SJSA1 (cell line): ENCODE measurements at regions not wholly inside any gene's neighbourhood (a gene's known extent, or its start where the extent isn't known, plus 50 kb on each side); places are given as distances from the start of the nearest gene placed in this dataset.
"Not testable (repeated sequence)": the region's sequence is repeated elsewhere in the genome, so short reads cannot be mapped to it uniquely, and the experiment has no call there.

ENCODE experiments used
- DNase-seq, 2 experiments: peaks; one replicate each; pipeline ENCODE4 v3.0.0-alpha.2; 2015 to 2020; ENCODE audit warnings: low spot score in 2 of 2, low read depth in 1 of 2
- H3K27ac ChIP-seq: fragments of 250-450 bp; sonication (Bioruptor Pico); 2 replicates; pipeline ENCODE4 v1.5.1; 2020; ENCODE audit warnings: mild to moderate bottlenecking, moderate library complexity
- H3K27me3 ChIP-seq: fragments of 250-450 bp; sonication (Bioruptor Pico); replicated peaks from 2 replicates; pipeline ENCODE4 v1.5.1; 2020; ENCODE audit warnings: mild to moderate bottlenecking, moderate library complexity
- H3K36me3 ChIP-seq: fragments of 250-450 bp; sonication (Bioruptor Pico); 2 replicates; pipeline ENCODE4 v1.5.1; 2020; ENCODE audit warnings: mild to moderate bottlenecking
- H3K4me1 ChIP-seq: fragments of 250-450 bp; sonication (Bioruptor Pico); replicated peaks from 2 replicates; pipeline ENCODE4 v1.6.1; 2021; ENCODE audit warnings: mild to moderate bottlenecking
- H3K4me3 ChIP-seq: fragments of 250-450 bp; sonication (Bioruptor Pico); 2 replicates; pipeline ENCODE4 v1.5.1; 2020; ENCODE audit warnings: mild to moderate bottlenecking
- H3K9me3 ChIP-seq: fragments of 250-450 bp; sonication (Bioruptor Pico); replicated peaks from 2 replicates; pipeline ENCODE4 v1.5.1; 2020; ENCODE audit warnings: mild to moderate bottlenecking

DNA sequence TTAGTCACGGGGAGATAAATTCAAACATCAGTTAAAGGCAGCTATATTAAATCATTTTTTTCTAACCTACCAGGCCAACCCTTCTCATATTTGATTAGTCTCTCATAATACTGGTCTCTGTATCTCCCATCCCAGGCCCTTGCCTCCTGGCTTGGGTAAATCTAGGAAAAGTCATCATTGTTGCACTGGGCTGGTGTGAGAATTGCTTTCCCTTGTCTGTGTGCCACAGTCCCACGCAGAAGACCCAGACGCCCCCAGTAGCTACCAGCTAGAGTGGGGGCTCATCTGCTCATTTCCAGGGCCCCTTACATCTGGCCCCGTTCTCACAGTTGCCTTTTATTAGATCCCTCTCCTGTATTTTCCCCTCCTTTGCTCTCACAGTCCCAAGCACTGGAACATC lies 67.6 kb upstream of the VIPR2 start:
- no peak overlapping the region for H3K27ac ChIP-seq
- no peak for DNase-seq
- H3K9me3 ChIP-seq, result no peaks in the 10 kb centered on the region
- H3K4me3 ChIP-seq, result no peak overlapping the region
- no peaks in the 10 kb centered on the region for H3K4me1 ChIP-seq
- no peaks in the 10 kb centered on the region for H3K27me3 ChIP-seq
- H3K36me3 ChIP-seq, result no peaks in the 10 kb centered on the region

DNA sequence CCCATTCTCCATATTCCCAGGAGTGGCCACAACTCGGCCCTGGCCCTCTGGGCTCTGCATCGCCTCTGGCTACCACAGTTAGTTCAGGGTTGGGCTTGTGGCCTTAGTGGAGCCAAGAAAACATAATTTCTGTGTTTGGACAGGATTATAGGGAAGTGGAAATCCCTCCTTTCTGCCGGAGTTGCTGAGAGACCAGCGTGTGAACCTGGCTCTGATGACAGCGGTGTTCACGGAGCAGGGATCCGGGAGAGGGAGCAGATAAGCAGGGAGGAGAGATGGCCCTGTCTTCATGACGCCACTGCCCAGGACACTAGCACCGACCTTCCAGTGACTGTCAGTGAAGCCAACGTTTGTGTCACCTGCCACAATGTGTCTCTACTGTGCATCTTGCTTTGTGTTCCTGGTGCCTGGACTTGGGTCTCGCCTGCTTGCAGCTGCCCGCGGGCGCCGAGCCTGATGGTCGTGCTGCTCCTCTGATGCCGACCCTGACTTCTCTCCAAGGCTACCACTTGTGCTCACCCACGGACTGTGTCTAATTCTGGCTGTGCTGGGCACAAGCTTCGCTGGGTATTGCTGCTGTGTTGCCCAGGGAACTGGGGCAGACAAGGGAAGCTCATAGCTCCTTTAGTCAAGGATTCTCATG lies 67.0 kb upstream of the VIPR2 start:
- no peaks in the 10 kb centered on the region for H3K36me3 ChIP-seq
- no peaks in the 10 kb centered on the region for H3K9me3 ChIP-seq
- H3K4me1 ChIP-seq, result no peaks in the 10 kb centered on the region
- no peak overlapping the region for H3K27ac ChIP-seq
- no peak overlapping the region for H3K4me3 ChIP-seq
- DNase-seq, result no peak
- no peaks in the 10 kb centered on the region for H3K27me3 ChIP-seq

DNA sequence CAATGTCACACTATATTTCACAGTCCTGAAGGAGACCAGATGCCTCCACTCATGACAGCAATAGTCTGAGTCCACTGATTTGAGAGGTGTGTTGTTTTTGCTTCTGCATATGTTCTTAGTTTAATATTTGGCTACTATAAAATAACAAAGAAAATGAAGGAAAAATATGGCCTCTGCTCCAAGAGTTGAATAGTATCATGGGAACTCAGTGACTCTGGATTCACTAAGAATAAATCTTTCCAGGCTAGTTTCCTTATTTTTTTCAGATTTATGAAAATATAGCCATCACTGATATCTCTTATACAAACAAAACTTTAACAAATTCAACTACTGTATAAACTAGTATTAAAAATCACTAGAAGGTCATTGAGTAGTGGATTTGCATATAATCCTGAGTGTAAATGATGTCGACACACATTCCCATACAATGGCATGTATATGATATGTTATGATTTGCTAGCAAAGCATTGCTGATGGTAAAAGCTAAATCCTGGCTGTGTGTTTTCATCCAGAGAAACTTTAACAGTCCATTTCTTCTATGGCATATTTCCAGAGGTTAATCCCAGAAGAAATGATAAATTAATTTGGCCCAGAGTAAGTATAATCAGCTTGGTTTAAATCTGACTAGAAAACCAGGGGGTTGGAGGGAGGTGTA lies 66.0 kb upstream of the VIPR2 start:
- no peak for DNase-seq
- H3K27me3 ChIP-seq, result no peaks in the 10 kb centered on the region
- no peak overlapping the region for H3K27ac ChIP-seq
- no peaks in the 10 kb centered on the region for H3K36me3 ChIP-seq
- H3K4me3 ChIP-seq, result no peak overlapping the region
- H3K4me1 ChIP-seq, result no peaks in the 10 kb centered on the region
- no peaks in the 10 kb centered on the region for H3K9me3 ChIP-seq

DNA sequence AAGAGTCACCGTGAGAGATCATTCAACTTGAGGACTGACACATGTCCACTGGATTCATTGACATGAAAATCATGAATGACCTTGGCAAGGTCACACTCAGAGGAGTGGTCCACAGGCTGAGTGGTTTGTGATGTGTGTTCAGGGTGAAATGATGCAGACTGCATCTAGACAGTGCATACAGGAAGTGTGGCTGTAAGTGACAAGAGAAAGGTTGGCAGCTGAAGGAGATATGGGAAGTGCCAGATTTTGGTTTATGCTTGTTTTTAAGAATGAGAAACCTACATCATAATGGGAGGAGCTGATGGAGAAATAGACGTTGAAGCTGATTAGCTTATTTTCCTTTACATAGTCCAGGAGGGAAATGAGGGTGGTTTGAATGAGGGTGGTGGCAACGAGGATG lies 64.8 kb upstream of the VIPR2 start:
- Histone ChIP-seq H3K36me3 (no peaks in the 10 kb centered on the region), H3K4me3 (no peak overlapping the region), H3K27ac (no peak overlapping the region), H3K27me3 (no peaks in the 10 kb centered on the region), H3K9me3 (no peaks in the 10 kb centered on the region), H3K4me1 (no peaks in the 10 kb centered on the region)
- DNase-seq, result no peak

DNA sequence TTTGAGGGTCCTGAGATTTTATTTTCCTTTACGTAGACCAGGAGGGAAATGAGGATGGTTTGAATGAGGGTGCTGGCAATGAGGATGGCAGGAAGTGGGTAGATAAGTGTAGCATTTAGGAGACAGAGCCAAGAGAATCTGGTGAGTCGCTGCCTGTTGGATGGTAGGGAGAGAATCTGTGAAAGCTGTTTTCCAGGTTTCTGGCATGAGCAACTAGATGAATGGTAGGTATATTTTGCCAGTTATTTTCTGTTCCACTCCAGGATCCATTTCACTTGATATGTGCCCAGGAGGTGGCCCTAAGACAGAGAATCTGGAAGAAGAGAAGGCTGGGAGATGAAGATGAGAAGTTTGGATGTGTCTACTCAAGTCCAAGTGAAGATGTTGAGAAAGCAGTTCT lies 63.3 kb upstream of the VIPR2 start:
- H3K36me3 ChIP-seq, result no peaks in the 10 kb centered on the region
- H3K27ac ChIP-seq, result no peak overlapping the region
- H3K27me3 ChIP-seq, result no peaks in the 10 kb centered on the region
- DNase-seq, result no peak
- no peak overlapping the region for H3K4me3 ChIP-seq
- H3K4me1 ChIP-seq, result no peaks in the 10 kb centered on the region
- H3K9me3 ChIP-seq, result no peaks in the 10 kb centered on the region

DNA sequence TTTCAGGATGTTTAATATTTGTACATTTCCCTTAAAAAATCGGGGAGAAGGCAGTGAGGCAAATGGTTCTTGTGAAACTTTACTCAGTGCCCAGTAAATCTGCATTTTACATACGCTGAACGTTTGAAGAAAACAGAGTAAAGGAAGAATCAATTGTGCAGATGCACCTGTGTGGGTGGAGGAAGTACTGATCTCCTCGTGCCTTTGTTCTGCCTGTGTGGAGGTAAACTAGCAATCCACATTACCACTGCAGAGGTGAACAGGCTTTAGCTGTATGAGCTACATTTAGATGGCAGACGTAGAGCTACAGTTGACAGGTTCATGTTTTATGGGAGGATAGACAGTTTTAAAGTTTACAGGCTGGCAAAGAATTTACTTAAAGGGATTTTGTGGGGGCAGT lies 62.7 kb upstream of the VIPR2 start:
- H3K27ac ChIP-seq, result no peak overlapping the region
- H3K4me1 ChIP-seq, result no peaks in the 10 kb centered on the region
- no peak for DNase-seq
- H3K4me3 ChIP-seq, result no peak overlapping the region
- H3K36me3 ChIP-seq, result no peaks in the 10 kb centered on the region
- no peaks in the 10 kb centered on the region for H3K9me3 ChIP-seq
- H3K27me3 ChIP-seq, result no peaks in the 10 kb centered on the region

DNA sequence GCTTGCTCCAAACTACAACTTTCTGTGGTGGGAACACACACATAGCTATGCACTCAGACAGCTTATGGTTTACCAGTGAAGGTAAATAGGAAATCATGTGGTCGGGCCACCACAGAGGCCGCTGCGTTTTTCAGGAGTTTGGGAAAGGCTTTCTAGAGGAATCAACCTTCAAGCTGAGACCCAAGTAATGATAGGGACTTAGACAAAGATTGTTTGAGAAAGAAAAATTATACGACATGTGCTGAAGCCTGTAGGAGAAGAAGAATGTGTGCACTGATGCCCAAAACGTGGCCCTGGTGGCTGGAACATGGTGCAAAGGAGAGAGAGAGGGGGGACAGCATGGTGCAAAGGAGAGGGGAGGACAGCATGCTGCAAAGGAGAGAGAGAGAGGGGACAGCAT lies 61.2 kb upstream of the VIPR2 start:
- H3K27ac ChIP-seq, result no peak overlapping the region
- no peaks in the 10 kb centered on the region for H3K36me3 ChIP-seq
- H3K4me1 ChIP-seq, result no peaks in the 10 kb centered on the region
- H3K27me3 ChIP-seq, result no peaks in the 10 kb centered on the region
- H3K9me3 ChIP-seq, result no peaks in the 10 kb centered on the region
- no peak for DNase-seq
- no peak overlapping the region for H3K4me3 ChIP-seq

DNA sequence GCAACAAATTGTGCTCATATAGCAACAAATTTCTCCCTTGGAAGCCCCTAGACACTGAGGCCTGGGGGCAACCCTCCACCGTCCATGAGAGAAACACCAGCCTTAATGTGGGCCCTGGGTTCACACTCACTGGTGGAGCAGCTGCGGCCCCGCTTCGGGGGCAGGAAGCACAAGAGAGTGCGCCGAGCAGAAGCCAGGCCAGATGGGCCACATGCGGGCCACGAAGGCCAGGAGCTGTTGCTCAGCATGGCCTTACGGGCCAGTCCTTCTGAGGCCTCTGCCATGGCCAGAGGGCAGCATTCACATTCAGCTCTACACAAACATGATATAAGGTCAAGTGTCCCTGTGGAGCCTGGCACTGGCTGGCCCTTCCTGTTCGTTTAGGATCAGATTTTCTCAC lies 60.0 kb upstream of the VIPR2 start:
- no peaks in the 10 kb centered on the region for H3K27me3 ChIP-seq
- H3K27ac ChIP-seq, result no peak overlapping the region
- DNase-seq, result no peak
- H3K36me3 ChIP-seq, result no peaks in the 10 kb centered on the region
- no peaks in the 10 kb centered on the region for H3K4me1 ChIP-seq
- no peak overlapping the region for H3K4me3 ChIP-seq
- no peaks in the 10 kb centered on the region for H3K9me3 ChIP-seq

DNA sequence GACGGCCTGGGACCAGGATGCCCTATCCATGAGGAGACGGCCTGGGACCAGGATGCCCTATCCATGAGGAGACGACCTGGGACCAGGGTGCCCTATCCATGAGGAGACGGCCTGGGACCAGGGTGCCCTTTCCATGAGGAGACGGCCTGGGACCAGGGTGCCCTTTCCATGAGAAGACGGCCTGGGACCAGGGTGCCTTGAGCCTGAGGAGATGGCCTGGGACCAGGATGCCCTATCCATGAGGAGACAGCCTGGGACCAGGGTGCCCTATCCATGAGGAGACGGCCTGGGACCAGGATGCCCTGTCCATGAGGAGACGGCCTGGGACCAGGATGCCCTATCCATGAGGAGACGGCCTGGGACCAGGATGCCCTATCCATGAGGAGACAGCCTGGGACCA lies 58.6 kb upstream of the VIPR2 start:
- H3K36me3 ChIP-seq, DNase-seq, H3K4me1 ChIP-seq, H3K27ac ChIP-seq, H3K9me3 ChIP-seq, H3K4me3 ChIP-seq, H3K27me3 ChIP-seq: not testable (repeated sequence)

DNA sequence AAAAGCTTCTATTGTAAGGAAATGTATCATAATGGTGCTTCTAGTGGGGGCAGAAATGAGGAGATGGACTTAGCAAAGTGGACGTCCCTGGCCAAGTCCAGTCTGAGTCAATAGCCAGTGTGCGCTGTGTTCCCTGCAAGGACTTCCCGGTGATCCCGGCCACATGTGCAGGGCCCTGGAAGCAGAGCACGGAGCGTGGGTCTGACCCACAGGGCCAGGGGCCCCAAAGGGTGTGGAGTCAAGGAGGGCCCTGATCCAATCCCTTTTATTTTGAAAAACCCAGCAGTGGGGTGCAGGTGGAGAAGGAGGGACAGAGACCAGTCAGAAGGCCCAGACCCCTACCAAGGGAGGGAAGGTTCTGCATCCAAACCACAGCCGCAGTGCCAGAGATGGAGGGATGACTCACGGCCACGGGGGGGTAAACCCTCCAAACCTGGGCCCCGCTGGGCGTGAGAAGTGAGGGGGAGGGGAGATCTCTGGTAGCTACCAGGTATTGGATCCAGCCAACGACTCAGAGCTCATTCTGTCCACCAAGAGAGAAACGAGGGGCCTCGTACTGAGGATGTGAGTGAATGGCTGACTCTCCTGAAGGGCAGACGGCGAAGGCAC lies 57.2 kb upstream of the VIPR2 start:
- Histone ChIP-seq H3K36me3 (no peaks in the 10 kb centered on the region), H3K4me1 (no peaks in the 10 kb centered on the region), H3K4me3 (no peak overlapping the region), H3K27ac (no peak overlapping the region), H3K27me3 (no peaks in the 10 kb centered on the region), H3K9me3 (0 out of 2 replicates have a peak, but pooled peaks cover 2% of the 10 kb centered on the region)
- no peak for DNase-seq

DNA sequence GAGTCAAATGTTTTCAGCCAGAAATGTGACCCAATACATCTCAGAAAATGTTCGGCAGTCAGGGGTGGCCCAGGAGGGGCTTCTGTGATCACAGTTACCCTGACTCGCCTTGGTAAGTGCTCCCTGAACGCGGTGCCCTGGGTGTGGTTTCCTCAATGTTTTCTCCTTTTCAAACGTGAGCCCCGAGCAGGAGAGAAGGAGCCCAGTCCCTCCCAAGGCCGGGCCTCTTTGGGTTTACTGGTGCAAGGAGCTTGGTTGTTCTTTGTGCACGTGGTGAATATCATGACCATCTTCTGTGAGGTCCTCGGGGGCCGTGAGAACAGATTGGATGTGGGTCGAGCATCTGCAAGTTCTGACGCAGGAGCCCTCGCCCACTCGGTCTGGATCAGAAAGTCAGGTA lies 55.8 kb upstream of the VIPR2 start:
- DNase-seq, result no peak
- no peaks in the 10 kb centered on the region for H3K36me3 ChIP-seq
- 0 out of 2 replicates have a peak, but pooled peaks cover 2% of the 10 kb centered on the region for H3K9me3 ChIP-seq
- H3K4me1 ChIP-seq, result no peaks in the 10 kb centered on the region
- no peak overlapping the region for H3K4me3 ChIP-seq
- H3K27ac ChIP-seq, result no peak overlapping the region
- no peaks in the 10 kb centered on the region for H3K27me3 ChIP-seq

DNA sequence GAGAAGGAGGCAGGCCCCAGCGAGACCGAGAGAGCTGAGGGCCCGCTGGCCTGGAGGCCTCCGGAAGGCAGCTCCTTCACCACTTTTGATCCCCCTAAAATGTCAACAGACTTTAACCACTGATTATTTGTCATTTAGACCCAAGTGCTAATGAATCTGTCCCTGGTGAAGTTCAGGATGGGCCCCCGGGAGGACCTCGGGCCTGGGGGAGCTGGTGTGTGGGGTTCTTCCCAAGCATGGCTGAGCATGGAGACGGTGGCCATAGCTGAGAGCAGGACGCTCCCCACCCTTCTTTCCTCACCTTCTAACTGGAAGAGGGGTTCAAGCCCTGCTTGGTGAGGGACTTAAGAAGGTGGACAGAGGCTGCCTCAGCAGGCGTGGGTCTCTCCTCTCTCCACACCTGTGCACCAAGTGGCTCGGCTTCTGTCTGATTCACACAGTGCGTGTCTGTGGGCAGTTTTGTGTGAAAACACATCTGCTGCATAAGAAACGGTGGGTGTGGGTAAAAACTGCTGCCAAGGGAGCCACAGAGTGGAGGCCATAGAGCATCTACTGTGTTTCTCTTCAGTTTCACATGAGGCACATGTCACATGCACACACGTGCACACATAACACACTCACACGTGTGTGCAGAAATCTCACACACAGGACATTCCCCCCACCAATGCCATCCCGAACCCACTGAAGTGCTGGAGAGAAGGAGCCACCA lies 53.5 kb upstream of the VIPR2 start:
- Histone ChIP-seq H3K4me3 (no peak overlapping the region), H3K36me3 (no peaks in the 10 kb centered on the region), H3K27ac (no peak overlapping the region), H3K9me3 (0 out of 2 replicates have a peak, but pooled peaks cover 2% of the 10 kb centered on the region), H3K4me1 (no peaks in the 10 kb centered on the region), H3K27me3 (no peaks in the 10 kb centered on the region)
- DNase-seq, result no peak

DNA sequence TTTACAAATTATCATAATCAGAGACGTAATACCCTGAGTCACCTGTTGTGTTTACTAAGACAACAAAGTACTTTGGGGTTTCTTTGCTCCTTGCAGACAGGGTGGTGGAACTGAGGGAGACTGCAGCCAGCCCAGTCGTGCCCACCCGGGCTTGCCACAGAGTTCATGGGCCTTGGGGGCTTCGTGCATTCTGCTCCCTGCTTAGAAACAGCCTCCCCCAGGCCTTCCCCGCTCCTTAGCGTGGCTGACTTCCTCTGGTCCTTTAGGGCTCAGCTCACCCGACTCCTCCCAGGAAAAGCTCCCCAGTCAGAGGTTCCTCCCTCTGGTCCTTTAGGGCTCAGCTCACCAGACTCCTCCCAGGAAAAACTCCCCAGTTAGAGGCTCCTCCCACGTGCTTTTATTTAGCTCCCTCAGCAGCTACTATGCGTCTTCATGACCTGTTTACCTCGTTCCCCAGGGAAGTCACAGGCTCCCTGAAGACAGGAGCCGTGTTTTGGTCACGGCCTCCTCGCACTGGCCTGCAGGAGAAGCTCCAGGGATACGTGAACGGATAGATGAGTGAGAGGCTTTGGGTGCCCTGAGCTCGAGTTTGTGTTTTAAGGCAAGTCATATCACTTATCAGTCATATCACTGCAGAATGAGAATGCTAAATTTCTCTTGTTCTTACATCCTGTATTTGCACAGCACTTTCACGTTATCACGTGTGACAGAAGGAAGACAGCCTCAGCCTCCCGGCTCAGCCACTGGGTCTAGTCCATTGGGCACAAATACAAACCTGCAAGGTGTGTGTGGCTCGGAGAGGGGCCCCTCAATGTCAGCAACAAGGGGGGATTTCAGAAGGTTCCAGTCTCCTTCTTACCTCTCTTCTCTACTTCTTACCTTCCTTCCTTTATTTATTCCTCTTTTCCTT lies 52.7 kb upstream of the VIPR2 start:
- Histone ChIP-seq H3K27ac (no peak overlapping the region), H3K9me3 (0 out of 2 replicates have a peak, but pooled peaks cover 6% of the 10 kb centered on the region), H3K4me1 (no peaks in the 10 kb centered on the region), H3K27me3 (no peaks in the 10 kb centered on the region), H3K4me3 (no peak overlapping the region), H3K36me3 (no peaks in the 10 kb centered on the region)
- DNase-seq, result no peak
